AG04450 (cell line): ENCODE measurements at regions not wholly inside any gene's neighbourhood (a gene's known extent, or its start where the extent isn't known, plus 50 kb on each side); places are given as distances from the start of the nearest gene placed in this dataset.

ENCODE experiments used
- CTCF ChIA-PET: fragments of 300-600, 350-600 bp; formaldehyde crosslinking; extraction: SDS; loops from one replicate; lab custom pipeline; 2022; ENCODE audit warnings: antibody characterized with exemption, inconsistent platforms; lab: Charles Lee
- POLR2A ChIA-PET: fragments of 350-600 bp; formaldehyde crosslinking; extraction: SDS; loops from one replicate; lab custom pipeline; 2021; ENCODE audit warnings: antibody characterized with exemption, inconsistent platforms; lab: Yijun Ruan, JAX
- DNase-seq: peaks from one replicate; pipeline ENCODE4 v3.0.0-alpha.2; 2011; ENCODE audit warnings: low read depth, low spot score
- H3K27ac ChIP-seq: one replicate; pipeline ENCODE4 v1.5.1; 2012; ENCODE audit warnings: low read depth, low read length, control low read depth
- H3K27me3 ChIP-seq: one replicate; pipeline ENCODE4 v1.6.0; 2012; ENCODE audit warnings: low read length; ENCODE audit not compliant: control insufficient read depth, insufficient read depth
- H3K4me3 ChIP-seq: 2 replicates; pipeline ENCODE4 v1.5.1; 2011; ENCODE audit warnings: mild to moderate bottlenecking, low read depth, low read length, control low read depth
- H3K9me3 ChIP-seq: 2 replicates; pipeline ENCODE4 v1.5.1; 2012; ENCODE audit warnings: low read length; ENCODE audit not compliant: control insufficient read depth, insufficient read depth
- CTCF ChIP-seq: IDR thresholded peaks from 2 replicates; pipeline ENCODE4 v1.5.1; 2011; ENCODE audit warnings: low read depth, low read length, control low read depth, inconsistent platforms

GRCh38 chr15:87712211-87712610, 544.3 kb downstream of the NTRK3 start:
- no peak for TF ChIP-seq CTCF
- Histone ChIP-seq H3K27ac (no peak overlapping the region), H3K4me3 (no peak overlapping the region), H3K27me3 (peaks cover 9% of the 10 kb centered on the region), H3K9me3 (no peaks in the 10 kb centered on the region)
- no peak for DNase-seq
- ChIA-PET CTCF (interaction anchor here (0.6 kb wide), 1 partner anchor 18 kb away, joined by 3 read pairs; no protein-coding TSS in a partner anchor), POLR2A (no interaction called here)

GRCh38 chr15:87711026-87711425, 545.5 kb downstream of the NTRK3 start:
- TF ChIP-seq CTCF, result no peak
- POLR2A ChIA-PET, result no interaction called here
- CTCF ChIA-PET, result no interaction called here
- H3K4me3 ChIP-seq, result no peak overlapping the region
- H3K27me3 ChIP-seq, result peaks cover 6% of the 10 kb centered on the region
- no peak for DNase-seq
- H3K27ac ChIP-seq, result no peak overlapping the region
- no peaks in the 10 kb centered on the region for H3K9me3 ChIP-seq

GRCh38 chr15:87710406-87710805, 546.1 kb downstream of the NTRK3 start:
- ChIA-PET POLR2A (no interaction called here), CTCF (no interaction called here)
- no peak for TF ChIP-seq CTCF
- Histone ChIP-seq H3K27ac (no peak overlapping the region), H3K4me3 (no peak overlapping the region), H3K9me3 (no peaks in the 10 kb centered on the region), H3K27me3 (peaks cover 2% of the 10 kb centered on the region)
- DNase-seq, result peak; percentile 11

- Histone ChIP-seq H3K27me3 (peaks cover 2% of the 10 kb centered on the region), H3K27ac (no peak overlapping the region), H3K4me3 (no peak overlapping the region), H3K9me3 (no peaks in the 10 kb centered on the region)
- no peak for TF ChIP-seq CTCF
- no peak for DNase-seq
- ChIA-PET POLR2A (no interaction called here), CTCF (interaction anchor here (1.0 kb wide), 1 partner anchor 540 kb away, joined by 3 read pairs; no protein-coding TSS in a partner anchor)
Observed at GRCh38 chr15:87707566-87708130, 548.9 kb downstream of the NTRK3 start.

GRCh38 chr15:87707071-87707470, 549.5 kb downstream of the NTRK3 start:
- no peak for DNase-seq
- no peak for TF ChIP-seq CTCF
- no peak overlapping the region for H3K27ac ChIP-seq
- ChIA-PET CTCF (no interaction called here), POLR2A (no interaction called here)
- H3K9me3 ChIP-seq, result no peaks in the 10 kb centered on the region
- no peak overlapping the region for H3K4me3 ChIP-seq
- H3K27me3 ChIP-seq, result peaks cover 2% of the 10 kb centered on the region
